ENCODE measurements at regions not wholly inside any gene's neighbourhood (a gene's known extent, or its start where the extent isn't known, plus 50 kb on each side); places are given as distances from the start of the nearest gene placed in this dataset.

- Histone ChIP-seq H3K4me3 (ENCODE audit: control insufficient read depth in 2 of 3, extremely low read depth in 1 of 3, insufficient read depth in 2 of 3, low read depth in 1 of 3, low read length in 3 of 3) (no peak overlapping the region), H3K4me2 (ENCODE audit: control insufficient read depth, extremely low read depth, insufficient read depth, low read depth, low read length) (no peak overlapping the region), H3K27me3 (ENCODE audit: control insufficient read depth, extremely low read depth, insufficient read depth, low read length) (no peaks in the 10 kb centered on the region), H3K79me2 (ENCODE audit: control insufficient read depth, insufficient read depth, low read length) (no peaks in the 10 kb centered on the region), H2AFZ (ENCODE audit: control insufficient read depth, low read length) (no peak overlapping the region), H3K4me1 (ENCODE audit: control insufficient read depth, extremely low read depth, insufficient read depth, low read length) (no peaks in the 10 kb centered on the region), H3K9ac (ENCODE audit: control insufficient read depth, extremely low read depth, insufficient read depth, low read length) (no peak overlapping the region), H4K20me1 (ENCODE audit: control insufficient read depth, extremely low read depth, insufficient read depth, low read length) (no peaks in the 10 kb centered on the region), H3K27ac (ENCODE audit: control insufficient read depth, insufficient read depth, low read length) (no peak overlapping the region), H3K9me1 (ENCODE audit: control insufficient read depth, extremely low read depth, insufficient read depth, low read length) (no peaks in the 10 kb centered on the region), H3K36me3 (ENCODE audit: control insufficient read depth in 2 of 2, extremely low read depth in 1 of 2, insufficient read depth in 2 of 2, low read length in 2 of 2) (no peaks in the 10 kb centered on the region), H3K9me3 (ENCODE audit: control insufficient read depth, low read depth, low read length) (no peaks in the 10 kb centered on the region)
- FAIRE-seq (no peak), DNase-seq (ENCODE audit: low read depth, low spot score) (no peak)
- dilution Hi-C loops (cut with MboI; ENCODE audit: extremely low pct_ligation_motif_present, low sequenced_read_pairs), result no loop called here
- TF ChIP-seq, protein P1, sequence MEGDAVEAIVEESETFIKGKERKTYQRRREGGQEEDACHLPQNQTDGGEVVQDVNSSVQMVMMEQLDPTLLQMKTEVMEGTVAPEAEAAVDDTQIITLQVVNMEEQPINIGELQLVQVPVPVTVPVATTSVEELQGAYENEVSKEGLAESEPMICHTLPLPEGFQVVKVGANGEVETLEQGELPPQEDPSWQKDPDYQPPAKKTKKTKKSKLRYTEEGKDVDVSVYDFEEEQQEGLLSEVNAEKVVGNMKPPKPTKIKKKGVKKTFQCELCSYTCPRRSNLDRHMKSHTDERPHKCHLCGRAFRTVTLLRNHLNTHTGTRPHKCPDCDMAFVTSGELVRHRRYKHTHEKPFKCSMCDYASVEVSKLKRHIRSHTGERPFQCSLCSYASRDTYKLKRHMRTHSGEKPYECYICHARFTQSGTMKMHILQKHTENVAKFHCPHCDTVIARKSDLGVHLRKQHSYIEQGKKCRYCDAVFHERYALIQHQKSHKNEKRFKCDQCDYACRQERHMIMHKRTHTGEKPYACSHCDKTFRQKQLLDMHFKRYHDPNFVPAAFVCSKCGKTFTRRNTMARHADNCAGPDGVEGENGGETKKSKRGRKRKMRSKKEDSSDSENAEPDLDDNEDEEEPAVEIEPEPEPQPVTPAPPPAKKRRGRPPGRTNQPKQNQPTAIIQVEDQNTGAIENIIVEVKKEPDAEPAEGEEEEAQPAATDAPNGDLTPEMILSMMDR (optimal IDR thresholded peaks at IDR 0.05 in 1 of 3, IDR thresholded peaks at IDR 0.05 in 1 of 3, conservative IDR thresholded peaks at IDR 0.05 in 1 of 3; ENCODE audit: extremely low read depth in 1 of 3, insufficient read depth in 2 of 3, low read length in 3 of 3), result no peak
- TF ChIP-seq EZH2 (IDR thresholded peaks at IDR 0.05; ENCODE audit: low read length), result no peak
Measured at GRCh38 chr9:117869287-117869686, 165.1 kb downstream of the TLR4 start.

- no peaks in the 10 kb centered on the region for H3K36me3 ChIP-seq (ENCODE audit: control insufficient read depth in 2 of 2, extremely low read depth in 1 of 2, insufficient read depth in 2 of 2, low read length in 2 of 2)
- no peak overlapping the region for H3K9ac ChIP-seq (ENCODE audit: control insufficient read depth, extremely low read depth, insufficient read depth, low read length)
- no peaks in the 10 kb centered on the region for H4K20me1 ChIP-seq (ENCODE audit: control insufficient read depth, extremely low read depth, insufficient read depth, low read length)
- no peaks in the 10 kb centered on the region for H3K27me3 ChIP-seq (ENCODE audit: control insufficient read depth, extremely low read depth, insufficient read depth, low read length)
- no peaks in the 10 kb centered on the region for H3K9me1 ChIP-seq (ENCODE audit: control insufficient read depth, extremely low read depth, insufficient read depth, low read length)
- FAIRE-seq (no peak), DNase-seq (ENCODE audit: low read depth, low spot score) (no peak)
- no peak overlapping the region for H2AFZ ChIP-seq (ENCODE audit: control insufficient read depth, low read length)
- H3K79me2 ChIP-seq (ENCODE audit: control insufficient read depth, insufficient read depth, low read length), result no peaks in the 10 kb centered on the region
- no peak overlapping the region for H3K27ac ChIP-seq (ENCODE audit: control insufficient read depth, insufficient read depth, low read length)
- H3K4me3 ChIP-seq (ENCODE audit: control insufficient read depth in 2 of 3, extremely low read depth in 1 of 3, insufficient read depth in 2 of 3, low read depth in 1 of 3, low read length in 3 of 3), result no peak overlapping the region
- H3K4me1 ChIP-seq (ENCODE audit: control insufficient read depth, extremely low read depth, insufficient read depth, low read length), result no peaks in the 10 kb centered on the region
- TF ChIP-seq, protein P1 (optimal IDR thresholded peaks at IDR 0.05 in 1 of 3, IDR thresholded peaks at IDR 0.05 in 1 of 3, conservative IDR thresholded peaks at IDR 0.05 in 1 of 3; ENCODE audit: extremely low read depth in 1 of 3, insufficient read depth in 2 of 3, low read length in 3 of 3), result no peak
- no peak for TF ChIP-seq EZH2 (IDR thresholded peaks at IDR 0.05; ENCODE audit: low read length)
- no peaks in the 10 kb centered on the region for H3K9me3 ChIP-seq (ENCODE audit: control insufficient read depth, low read depth, low read length)
- dilution Hi-C loops (cut with MboI; ENCODE audit: extremely low pct_ligation_motif_present, low sequenced_read_pairs), result no loop called here
- H3K4me2 ChIP-seq (ENCODE audit: control insufficient read depth, extremely low read depth, insufficient read depth, low read depth, low read length), result no peak overlapping the region
Measured at GRCh38 chr9:117869712-117870111, 165.5 kb downstream of the TLR4 start.
